ENCODE measurements at regions not wholly inside any gene's neighbourhood (a gene's known extent, or its start where the extent isn't known, plus 50 kb on each side); places are given as distances from the start of the nearest gene placed in this dataset.
"Not testable (repeated sequence)": the region's sequence is repeated elsewhere in the genome, so short reads cannot be mapped to it uniquely, and the experiment has no call there.

DNA sequence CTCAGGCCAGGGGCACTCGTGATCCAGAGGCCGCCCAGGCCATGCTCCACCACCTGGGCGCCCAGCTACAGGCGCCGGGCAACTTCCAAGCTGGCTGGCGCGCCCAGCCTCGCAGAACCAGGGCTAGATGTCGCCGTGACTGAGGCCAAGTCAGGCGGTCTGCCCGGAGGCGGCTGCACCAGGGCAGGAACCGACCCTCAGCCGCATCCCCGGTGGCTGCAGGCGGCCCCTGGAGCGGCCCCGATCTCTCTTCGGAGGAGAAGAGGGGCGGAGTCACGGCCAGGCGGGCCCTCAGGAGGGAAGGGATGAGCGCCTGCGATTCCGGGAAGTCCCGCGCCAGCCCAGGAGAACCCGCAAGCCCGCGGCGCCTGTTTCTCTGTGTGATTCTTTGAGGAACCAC lies 63.2 kb upstream of the GPR39 start:
- H3K9me3 ChIP-seq (ENCODE audit: control insufficient read depth in 1 of 2, low read length in 2 of 2); H3K4me1 ChIP-seq (ENCODE audit: control insufficient read depth in 1 of 2, insufficient read depth in 2 of 2, low read length in 2 of 2); H3K27me3 ChIP-seq (ENCODE audit: control insufficient read depth in 1 of 2, insufficient read depth in 2 of 2, low read length in 2 of 2); H3K27ac ChIP-seq (ENCODE audit: low read depth, low read length); H3K9ac ChIP-seq (ENCODE audit: low read depth in 1 of 2, low read length in 2 of 2); H3K36me3 ChIP-seq (ENCODE audit: control insufficient read depth in 1 of 2, insufficient read depth in 2 of 2, low read length in 2 of 2): not testable (repeated sequence)
- peak overlapping the region in 1 of 2 donors; percentile 21 for H3K4me3 ChIP-seq (ENCODE audit: low read depth in 1 of 2, low read length in 2 of 2)

DNA sequence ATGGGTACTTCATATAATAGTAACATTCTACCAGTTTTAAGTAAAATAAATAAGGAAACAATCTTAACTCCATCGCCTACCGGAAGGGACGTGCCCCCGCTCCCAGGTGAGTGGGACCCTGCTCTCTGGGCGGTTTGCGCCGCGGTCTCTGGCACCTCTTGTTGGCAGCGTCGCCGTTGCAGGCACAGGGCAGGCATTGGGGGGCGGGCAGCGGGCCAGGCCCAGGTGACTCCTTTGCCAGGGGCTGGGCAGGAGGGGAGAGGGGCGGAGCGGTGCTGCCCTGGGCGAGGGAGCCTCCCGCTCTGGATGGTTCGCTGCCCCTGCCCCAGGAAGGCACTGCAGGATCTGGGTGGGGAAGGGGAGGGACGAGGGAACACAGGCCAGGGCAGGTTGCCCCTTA lies 55.6 kb upstream of the GPR39 start:
- H3K9ac ChIP-seq (ENCODE audit: low read depth in 1 of 2, low read length in 2 of 2); H3K36me3 ChIP-seq (ENCODE audit: control insufficient read depth in 1 of 2, insufficient read depth in 2 of 2, low read length in 2 of 2): not testable (repeated sequence)

GRCh38 chr2:132361498-132361897 lies 55.1 kb upstream of the GPR39 start:
- H3K27me3 ChIP-seq (ENCODE audit: control insufficient read depth in 1 of 2, insufficient read depth in 2 of 2, low read length in 2 of 2); H3K27ac ChIP-seq (ENCODE audit: low read depth, low read length); H3K4me3 ChIP-seq (ENCODE audit: low read depth in 1 of 2, low read length in 2 of 2); H3K9ac ChIP-seq (ENCODE audit: low read depth in 1 of 2, low read length in 2 of 2); H3K36me3 ChIP-seq (ENCODE audit: control insufficient read depth in 1 of 2, insufficient read depth in 2 of 2, low read length in 2 of 2); H3K9me3 ChIP-seq (ENCODE audit: control insufficient read depth in 1 of 2, low read length in 2 of 2); H3K4me1 ChIP-seq (ENCODE audit: control insufficient read depth in 1 of 2, insufficient read depth in 2 of 2, low read length in 2 of 2): not testable (repeated sequence)

More for the DNA sequence above, 55.6 kb upstream of the GPR39 start:
- H3K9me3 ChIP-seq (ENCODE audit: control insufficient read depth in 1 of 2, low read length in 2 of 2); H3K4me3 ChIP-seq (ENCODE audit: low read depth in 1 of 2, low read length in 2 of 2); H3K27me3 ChIP-seq (ENCODE audit: control insufficient read depth in 1 of 2, insufficient read depth in 2 of 2, low read length in 2 of 2); H3K4me1 ChIP-seq (ENCODE audit: control insufficient read depth in 1 of 2, insufficient read depth in 2 of 2, low read length in 2 of 2); H3K27ac ChIP-seq (ENCODE audit: low read depth, low read length): not testable (repeated sequence)

- H3K27ac ChIP-seq (ENCODE audit: low read depth, low read length); H3K4me1 ChIP-seq (ENCODE audit: control insufficient read depth in 1 of 2, insufficient read depth in 2 of 2, low read length in 2 of 2); H3K27me3 ChIP-seq (ENCODE audit: control insufficient read depth in 1 of 2, insufficient read depth in 2 of 2, low read length in 2 of 2); H3K4me3 ChIP-seq (ENCODE audit: low read depth in 1 of 2, low read length in 2 of 2); H3K36me3 ChIP-seq (ENCODE audit: control insufficient read depth in 1 of 2, insufficient read depth in 2 of 2, low read length in 2 of 2); H3K9me3 ChIP-seq (ENCODE audit: control insufficient read depth in 1 of 2, low read length in 2 of 2); H3K9ac ChIP-seq (ENCODE audit: low read depth in 1 of 2, low read length in 2 of 2): not testable (repeated sequence)
Measured at GRCh38 chr2:132363352-132363751, 53.3 kb upstream of the GPR39 start.

DNA sequence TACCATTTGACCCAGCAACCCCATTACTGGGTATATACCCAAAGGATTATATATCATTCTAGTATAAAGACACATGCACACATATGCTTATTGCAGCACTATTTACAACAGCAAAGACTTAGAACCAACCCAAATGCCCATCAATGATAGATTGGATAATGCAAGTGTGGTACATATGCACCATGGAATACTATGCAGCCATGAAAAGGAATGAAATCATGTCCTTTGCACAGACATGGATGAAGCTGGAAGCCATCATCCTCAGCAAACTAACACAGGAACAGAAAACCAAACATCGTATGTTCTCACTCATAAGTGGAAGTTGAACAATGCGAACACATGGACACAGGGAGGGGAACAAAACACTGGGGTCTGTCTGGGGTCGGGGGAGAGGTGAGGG lies 50.6 kb upstream of the GPR39 start:
- H3K36me3 ChIP-seq (ENCODE audit: control insufficient read depth in 1 of 2, insufficient read depth in 2 of 2, low read length in 2 of 2); H3K9me3 ChIP-seq (ENCODE audit: control insufficient read depth in 1 of 2, low read length in 2 of 2); H3K9ac ChIP-seq (ENCODE audit: low read depth in 1 of 2, low read length in 2 of 2); H3K27me3 ChIP-seq (ENCODE audit: control insufficient read depth in 1 of 2, insufficient read depth in 2 of 2, low read length in 2 of 2); H3K27ac ChIP-seq (ENCODE audit: low read depth, low read length); H3K4me3 ChIP-seq (ENCODE audit: low read depth in 1 of 2, low read length in 2 of 2); H3K4me1 ChIP-seq (ENCODE audit: control insufficient read depth in 1 of 2, insufficient read depth in 2 of 2, low read length in 2 of 2): not testable (repeated sequence)

DNA sequence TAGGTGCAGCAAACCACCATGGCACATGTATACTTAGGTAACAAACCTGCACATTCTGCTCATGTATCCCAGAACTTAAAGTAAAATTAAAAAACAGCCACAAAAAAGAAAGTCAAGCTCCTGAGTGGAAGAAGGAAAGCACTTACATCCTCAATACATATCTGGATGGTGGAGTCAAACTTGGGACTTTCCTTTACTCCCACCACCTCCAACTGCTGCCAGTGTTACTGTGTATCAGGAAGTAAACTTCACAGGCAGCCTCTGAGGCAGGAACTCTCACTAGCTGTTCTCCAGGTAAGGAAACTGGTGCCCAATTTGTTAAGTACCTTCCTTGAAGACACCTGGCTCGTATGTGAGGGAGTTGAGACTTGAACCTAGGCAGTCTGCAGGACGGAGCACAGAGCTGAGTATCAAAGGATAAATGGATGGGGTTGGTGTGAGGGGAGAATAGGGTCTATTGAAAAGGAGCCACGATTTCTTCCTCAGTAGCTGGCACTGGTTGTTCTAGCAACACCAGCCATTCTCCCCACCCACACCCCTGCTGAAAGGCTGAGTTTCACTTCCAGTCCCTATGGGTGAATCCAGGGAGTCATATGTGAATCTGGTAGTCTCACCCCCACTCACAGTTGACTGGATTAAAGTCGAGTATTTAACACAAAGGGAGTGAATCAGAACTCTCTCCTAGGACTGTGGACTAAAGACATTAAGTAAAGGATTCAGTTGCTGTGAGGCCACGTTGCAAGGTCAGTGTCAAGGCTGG lies 50.0 kb upstream of the GPR39 start:
- Histone ChIP-seq H3K9ac (ENCODE audit: low read depth in 1 of 2, low read length in 2 of 2) (no peak overlapping the region), H3K4me1 (ENCODE audit: control insufficient read depth in 1 of 2, insufficient read depth in 2 of 2, low read length in 2 of 2) (no peaks in the 10 kb centered on the region), H3K36me3 (ENCODE audit: control insufficient read depth in 1 of 2, insufficient read depth in 2 of 2, low read length in 2 of 2) (no peaks in the 10 kb centered on the region), H3K27ac (ENCODE audit: low read depth, low read length) (no peak overlapping the region), H3K4me3 (ENCODE audit: low read depth in 1 of 2, low read length in 2 of 2) (no peak overlapping the region), H3K27me3 (ENCODE audit: control insufficient read depth in 1 of 2, insufficient read depth in 2 of 2, low read length in 2 of 2) (no peaks in the 10 kb centered on the region), H3K9me3 (ENCODE audit: control insufficient read depth in 1 of 2, low read length in 2 of 2) (no peaks in the 10 kb centered on the region)

All from duodenal mucosa (tissue), 2 donors.